T-helper 1 cell treated with Interleukin-12 subunit alpha and Interleukin-12 subunit beta and Interleukin-4 antibody, amounts not matched to agents 30 μg/mL and 1 μg/mL, for 36 hours (primary cell): ENCODE measurements at regions not wholly inside any gene's neighbourhood (a gene's known extent, or its start where the extent isn't known, plus 50 kb on each side); places are given as distances from the start of the nearest gene placed in this dataset.
"Not testable (repeated sequence)": the region's sequence is repeated elsewhere in the genome, so short reads cannot be mapped to it uniquely, and the experiment has no call there.

Experiments
- H3K27ac Mint-ChIP-seq: one replicate; pipeline ENCODE4 v1.8.0; 2021; ENCODE audit warnings: mild to moderate bottlenecking, mixed read lengths
- H3K27me3 Mint-ChIP-seq: one replicate; pipeline ENCODE4 v1.8.0; 2021; ENCODE audit warnings: low read depth, mixed read lengths
- H3K36me3 Mint-ChIP-seq: one replicate; pipeline ENCODE4 v1.8.0; 2021; ENCODE audit warnings: low read depth, mixed read lengths
- H3K4me1 Mint-ChIP-seq: one replicate; pipeline ENCODE4 v1.8.0; 2021; ENCODE audit warnings: low read depth, mixed read lengths
- H3K4me3 Mint-ChIP-seq: one replicate; pipeline ENCODE4 v1.8.0; 2021; ENCODE audit warnings: mild to moderate bottlenecking, moderate library complexity, mixed read lengths
- H3K9me3 Mint-ChIP-seq: one replicate; pipeline ENCODE4 v1.8.0; 2021; ENCODE audit warnings: mixed read lengths

DNA sequence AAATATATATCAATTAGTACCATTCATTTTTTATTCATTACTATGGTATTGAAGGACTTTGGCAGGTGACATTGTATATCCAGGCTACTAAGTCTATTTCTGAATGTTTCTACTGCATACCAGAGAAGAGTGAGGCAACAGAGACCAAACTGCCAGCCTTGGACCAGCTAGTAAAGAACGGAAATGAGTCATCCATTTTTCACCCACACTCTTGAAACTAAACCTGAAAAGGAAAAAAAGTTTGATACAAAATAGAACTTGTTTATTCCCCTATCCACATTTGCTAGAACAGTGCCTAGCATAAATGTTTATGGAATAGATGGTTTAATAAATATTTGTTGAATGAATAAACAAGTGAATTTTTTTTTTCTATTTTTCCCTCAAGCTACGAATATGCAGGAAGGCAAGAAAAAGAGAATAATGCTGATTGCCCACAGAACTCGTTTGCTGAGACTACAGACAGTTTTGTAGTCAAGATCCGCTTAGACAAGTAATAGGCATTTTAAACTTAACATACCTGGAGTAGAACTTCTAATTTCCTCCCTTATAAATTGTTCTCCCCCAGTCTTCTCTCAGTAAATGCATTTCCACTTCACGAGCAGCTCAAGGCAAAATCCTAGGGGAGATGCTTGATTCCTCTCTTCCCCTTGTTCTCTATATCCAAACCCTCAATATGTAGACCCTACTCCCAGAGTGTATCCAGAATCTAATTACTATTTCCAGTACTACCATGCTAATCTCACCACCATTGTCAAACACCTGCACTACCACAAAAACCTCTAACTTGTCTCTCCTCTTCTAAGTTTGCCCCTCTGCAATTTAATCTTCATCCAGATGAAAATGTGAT lies 146.2 kb upstream of the RASA1 start:
- Mint-ChIP-seq H3K9me3 (no peaks in the 10 kb centered on the region), H3K27me3 (no peaks in the 10 kb centered on the region), H3K36me3 (peaks cover 5% of the 10 kb centered on the region), H3K27ac (peak overlapping the region; percentile 64), H3K4me1 (peaks cover 51% of the 10 kb centered on the region), H3K4me3 (peak overlapping the region; percentile 57)

DNA sequence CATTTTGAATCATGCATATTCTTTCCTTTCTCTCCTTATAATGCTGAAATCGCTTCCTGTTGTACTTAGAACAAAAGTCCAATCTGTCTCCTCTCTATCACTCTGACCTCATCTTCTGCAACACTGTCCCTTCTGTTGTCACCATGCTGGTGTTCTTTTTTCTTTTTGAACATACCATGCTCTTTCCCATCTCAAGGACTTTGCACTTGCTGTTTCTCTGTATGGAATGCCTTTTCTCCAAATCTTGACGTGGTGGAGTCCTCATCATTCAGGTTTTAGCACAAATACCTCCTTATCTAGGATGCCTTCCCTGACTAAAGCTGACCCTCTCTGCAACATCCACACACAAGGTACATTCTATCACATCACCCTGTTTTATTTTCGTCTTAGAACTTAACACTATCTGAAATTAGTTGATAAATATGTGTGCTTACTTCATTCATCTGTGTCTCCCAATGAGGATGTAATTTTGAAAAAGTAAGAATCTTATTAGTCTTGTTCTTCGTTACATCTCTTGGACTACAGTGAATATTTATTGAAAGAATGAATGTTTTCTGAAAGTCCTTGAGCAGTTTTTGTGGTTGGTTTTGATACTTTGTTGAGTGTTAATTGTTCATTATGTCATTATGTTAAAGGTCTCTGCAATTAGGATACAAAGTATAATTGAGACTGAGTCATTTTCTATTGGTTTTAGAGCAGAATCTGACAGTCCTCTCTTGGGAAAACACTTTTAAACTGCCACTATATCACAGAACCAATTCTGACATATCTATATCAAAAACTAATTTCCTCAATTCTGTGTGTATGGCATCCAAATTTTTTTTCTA lies 145.3 kb upstream of the RASA1 start:
- Mint-ChIP-seq H3K36me3 (peaks cover 6% of the 10 kb centered on the region), H3K4me1 (peaks cover 48% of the 10 kb centered on the region), H3K27ac (peak overlapping the region; percentile 53), H3K9me3 (no peaks in the 10 kb centered on the region), H3K4me3 (peak overlapping the region; percentile 57), H3K27me3 (no peaks in the 10 kb centered on the region)

DNA sequence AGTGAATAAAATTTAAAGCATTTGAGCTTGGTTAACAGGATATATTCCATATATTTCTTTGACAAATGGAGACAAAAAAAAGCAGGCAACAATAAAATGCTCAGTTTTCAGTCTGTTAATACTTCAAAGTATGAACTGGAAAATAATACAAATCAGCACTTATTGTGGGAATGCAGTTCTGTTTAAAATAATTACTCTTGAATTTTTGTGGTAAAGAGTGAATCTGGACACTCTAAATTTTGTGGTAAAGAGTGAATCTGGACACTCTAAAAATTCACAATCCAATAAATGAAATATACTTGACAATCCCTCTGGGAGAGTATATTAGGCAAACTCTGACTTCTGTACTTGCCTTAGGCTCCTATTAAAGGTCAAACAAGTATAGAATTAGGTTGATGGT lies 141.9 kb upstream of the RASA1 start:
- Mint-ChIP-seq H3K4me1 (peaks cover 35% of the 10 kb centered on the region), H3K27me3 (no peaks in the 10 kb centered on the region), H3K27ac (no peak overlapping the region), H3K9me3 (peaks cover 6% of the 10 kb centered on the region), H3K4me3 (no peak overlapping the region), H3K36me3 (peaks cover 4% of the 10 kb centered on the region)

DNA sequence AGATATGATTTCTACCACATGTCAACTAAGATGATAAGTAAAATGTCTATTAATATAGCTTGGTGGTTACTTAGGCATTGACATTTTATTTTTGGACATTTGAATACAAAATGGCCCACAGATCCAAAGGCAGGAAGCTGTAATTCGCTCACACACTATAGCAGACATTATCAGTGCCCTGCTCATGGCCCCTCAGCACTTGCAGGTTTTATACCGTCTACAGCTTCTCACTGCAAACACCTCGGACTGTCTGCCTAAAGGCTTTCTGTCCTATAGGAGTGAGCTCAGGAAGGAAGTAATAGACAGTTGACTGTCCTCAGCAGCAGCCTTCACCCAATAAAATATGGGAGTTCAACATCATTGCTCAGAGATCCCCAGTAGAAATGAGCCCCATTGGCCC lies 140.8 kb upstream of the RASA1 start:
- H3K36me3 Mint-ChIP-seq, result peaks cover 4% of the 10 kb centered on the region
- H3K4me3 Mint-ChIP-seq, result no peak overlapping the region
- H3K4me1 Mint-ChIP-seq, result peaks cover 25% of the 10 kb centered on the region
- H3K27ac Mint-ChIP-seq, result no peak overlapping the region
- no peaks in the 10 kb centered on the region for H3K27me3 Mint-ChIP-seq
- peaks cover 6% of the 10 kb centered on the region for H3K9me3 Mint-ChIP-seq

- Mint-ChIP-seq H3K9me3 (peaks cover 6% of the 10 kb centered on the region), H3K36me3 (peaks cover 4% of the 10 kb centered on the region), H3K27ac (no peak overlapping the region), H3K4me1 (peaks cover 19% of the 10 kb centered on the region), H3K4me3 (no peak overlapping the region), H3K27me3 (no peaks in the 10 kb centered on the region)
These were observed 140.3 kb upstream of the RASA1 start for GRCh38 chr5:87127426-87127825.

DNA sequence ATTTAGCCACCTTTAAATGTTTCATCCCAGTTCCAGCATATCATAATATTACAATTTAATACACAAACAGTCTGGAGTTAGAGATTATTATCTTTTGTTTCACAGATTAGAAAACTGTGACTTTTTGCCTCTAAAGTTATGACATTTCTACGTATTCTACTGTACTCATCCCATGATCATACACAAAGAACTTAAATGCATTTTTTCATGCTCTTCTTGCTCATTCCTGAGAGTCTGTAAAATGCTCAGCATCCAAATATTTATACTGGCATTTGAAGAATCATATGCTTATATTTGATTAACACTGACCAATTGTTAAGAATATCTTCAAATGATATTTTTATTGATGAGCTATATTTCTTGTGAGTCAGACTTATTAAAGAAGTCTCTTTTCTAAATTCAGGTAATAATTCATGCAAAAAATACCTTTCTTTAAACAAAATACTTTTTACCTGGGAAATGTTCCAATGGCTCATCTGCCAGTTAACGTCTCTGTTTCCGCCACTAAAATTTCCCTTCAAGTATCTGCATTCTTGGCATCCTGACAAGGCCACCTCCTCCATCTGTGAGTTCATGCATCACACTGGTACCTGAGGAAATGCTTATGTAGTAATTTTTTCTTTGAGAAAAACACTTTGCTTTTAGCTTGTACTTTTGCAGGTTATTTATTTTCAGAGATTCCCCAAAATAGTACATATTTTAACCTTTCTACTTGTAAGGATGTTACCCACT lies 139.6 kb upstream of the RASA1 start:
- H3K36me3 Mint-ChIP-seq, result peaks cover 4% of the 10 kb centered on the region
- peaks cover 12% of the 10 kb centered on the region for H3K4me1 Mint-ChIP-seq
- H3K27ac Mint-ChIP-seq, result no peak overlapping the region
- peaks cover 6% of the 10 kb centered on the region for H3K9me3 Mint-ChIP-seq
- H3K4me3 Mint-ChIP-seq, result no peak overlapping the region
- H3K27me3 Mint-ChIP-seq, result no peaks in the 10 kb centered on the region

GRCh38 chr5:87129046-87129445 lies 138.6 kb upstream of the RASA1 start:
- H3K4me3 Mint-ChIP-seq, result no peak overlapping the region
- H3K27me3 Mint-ChIP-seq, result no peaks in the 10 kb centered on the region
- H3K9me3 Mint-ChIP-seq, result peaks cover 6% of the 10 kb centered on the region
- peaks cover 9% of the 10 kb centered on the region for H3K4me1 Mint-ChIP-seq
- no peak overlapping the region for H3K27ac Mint-ChIP-seq
- H3K36me3 Mint-ChIP-seq, result peaks cover 4% of the 10 kb centered on the region

DNA sequence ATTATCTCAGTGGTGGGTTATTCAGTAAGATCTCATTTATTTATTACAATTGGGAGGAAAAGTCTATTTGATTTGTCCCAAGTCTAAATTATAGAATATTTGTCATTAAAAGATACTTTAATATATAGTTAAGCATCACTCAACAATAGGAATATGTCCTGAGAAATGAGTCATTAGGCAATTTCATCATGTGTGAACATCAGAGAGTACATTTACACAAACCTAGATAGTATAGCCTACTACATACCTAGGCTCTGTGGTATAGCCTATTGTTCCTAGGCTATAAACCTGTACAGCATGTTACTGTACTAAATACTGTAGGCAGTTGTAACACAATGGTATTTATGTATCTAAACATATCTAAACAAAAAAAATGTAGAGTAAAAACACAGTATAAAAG lies 135.0 kb upstream of the RASA1 start:
- peaks cover 6% of the 10 kb centered on the region for H3K9me3 Mint-ChIP-seq
- H3K4me3 Mint-ChIP-seq, result no peak overlapping the region
- H3K4me1 Mint-ChIP-seq, result peaks cover 6% of the 10 kb centered on the region
- peaks cover 3% of the 10 kb centered on the region for H3K27me3 Mint-ChIP-seq
- peaks cover 7% of the 10 kb centered on the region for H3K36me3 Mint-ChIP-seq
- no peak overlapping the region for H3K27ac Mint-ChIP-seq

DNA sequence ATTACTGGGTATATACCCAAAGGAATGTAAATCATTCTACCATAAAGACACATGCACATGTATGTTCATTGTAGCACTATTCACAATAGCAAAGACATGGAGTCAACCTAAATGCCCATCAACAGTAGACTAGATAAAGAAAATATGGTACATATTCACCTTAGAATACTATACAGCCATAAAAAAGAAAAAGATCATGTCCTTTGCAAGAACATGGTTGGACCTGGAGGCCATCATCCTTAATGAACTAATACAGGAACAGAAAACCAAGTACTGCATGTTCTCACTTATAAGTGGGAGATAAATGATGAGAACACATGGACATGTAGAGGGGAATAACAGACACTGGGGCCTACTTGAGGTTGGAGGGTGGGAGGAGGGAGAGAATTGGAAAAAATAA lies 133.2 kb upstream of the RASA1 start:
- not testable (repeated sequence) for H3K27me3 Mint-ChIP-seq

DNA sequence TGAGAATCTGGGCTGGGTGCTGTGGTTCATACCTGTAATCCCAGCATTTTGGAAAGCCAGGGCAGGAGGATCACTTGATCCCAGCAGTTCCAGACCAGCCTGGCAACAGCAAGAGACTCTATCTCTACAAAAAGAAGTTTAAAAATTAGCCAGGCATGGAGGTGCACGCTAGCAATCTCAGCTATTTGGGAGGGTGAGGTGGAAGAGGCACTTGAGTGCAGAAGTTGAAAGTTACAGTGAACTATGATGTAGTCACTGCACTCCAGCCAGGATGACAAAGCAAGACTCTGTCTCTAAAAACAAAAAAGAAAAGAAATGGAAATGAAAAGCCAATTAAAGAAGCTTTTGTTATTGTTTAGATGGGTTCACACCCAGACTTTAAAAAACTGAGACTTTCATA lies 131.6 kb upstream of the RASA1 start:
- Mint-ChIP-seq H3K27me3 (peaks cover 10% of the 10 kb centered on the region), H3K4me3 (no peak overlapping the region), H3K9me3 (no peaks in the 10 kb centered on the region), H3K27ac (no peak overlapping the region), H3K4me1 (peaks cover 3% of the 10 kb centered on the region), H3K36me3 (peaks cover 7% of the 10 kb centered on the region)

More for the DNA sequence above, 133.2 kb upstream of the RASA1 start:
- not testable (repeated sequence) for H3K27ac Mint-ChIP-seq, H3K9me3 Mint-ChIP-seq, H3K4me1 Mint-ChIP-seq, H3K4me3 Mint-ChIP-seq, H3K36me3 Mint-ChIP-seq

DNA sequence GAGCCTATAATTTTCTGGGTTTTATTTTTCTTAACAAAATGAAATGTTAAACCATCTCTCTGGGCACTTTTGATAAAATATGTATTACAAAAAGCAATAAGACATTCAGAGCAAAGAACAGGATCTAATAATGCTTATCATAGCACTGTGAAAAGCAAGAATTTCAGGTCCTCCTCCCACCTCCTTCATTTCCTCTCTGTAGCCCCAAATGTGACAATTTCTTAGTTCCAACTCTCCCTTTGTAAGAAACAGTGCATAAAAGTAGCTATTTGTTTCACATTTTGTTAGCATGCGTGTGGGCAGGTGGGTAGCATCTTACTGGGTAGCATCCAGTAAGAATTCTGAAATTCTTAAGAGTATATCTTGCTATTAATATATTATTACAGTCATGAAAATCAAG lies 130.9 kb upstream of the RASA1 start:
- H3K27ac Mint-ChIP-seq, result no peak overlapping the region
- peaks cover 3% of the 10 kb centered on the region for H3K4me1 Mint-ChIP-seq
- peaks cover 10% of the 10 kb centered on the region for H3K27me3 Mint-ChIP-seq

DNA sequence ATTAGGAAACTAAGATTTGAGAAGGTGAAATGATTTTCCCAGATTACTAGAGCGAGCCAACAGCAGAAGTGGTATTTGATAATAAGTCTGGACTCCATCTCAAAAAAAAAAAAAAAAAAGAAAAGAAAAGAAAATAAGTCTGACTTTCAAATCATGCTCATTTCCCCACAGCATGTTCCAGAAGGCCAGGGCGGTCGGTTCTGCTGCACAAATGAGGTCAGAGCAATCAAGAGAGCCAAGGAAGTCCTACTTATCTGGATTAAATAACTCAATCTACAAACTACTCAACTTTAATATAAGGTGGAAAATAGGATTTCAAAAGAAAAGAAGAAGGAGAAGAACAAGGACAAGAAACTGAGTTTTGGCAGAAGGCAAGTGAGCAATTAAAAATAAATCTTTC lies 130.4 kb upstream of the RASA1 start:
- Mint-ChIP-seq H3K27ac (no peak overlapping the region), H3K27me3 (peaks cover 10% of the 10 kb centered on the region), H3K36me3 (peaks cover 7% of the 10 kb centered on the region), H3K4me3 (no peak overlapping the region), H3K4me1 (peaks cover 3% of the 10 kb centered on the region), H3K9me3 (no peaks in the 10 kb centered on the region)

More for the DNA sequence above, 130.9 kb upstream of the RASA1 start:
- Mint-ChIP-seq H3K9me3 (no peaks in the 10 kb centered on the region), H3K4me3 (no peak overlapping the region), H3K36me3 (peaks cover 7% of the 10 kb centered on the region)

DNA sequence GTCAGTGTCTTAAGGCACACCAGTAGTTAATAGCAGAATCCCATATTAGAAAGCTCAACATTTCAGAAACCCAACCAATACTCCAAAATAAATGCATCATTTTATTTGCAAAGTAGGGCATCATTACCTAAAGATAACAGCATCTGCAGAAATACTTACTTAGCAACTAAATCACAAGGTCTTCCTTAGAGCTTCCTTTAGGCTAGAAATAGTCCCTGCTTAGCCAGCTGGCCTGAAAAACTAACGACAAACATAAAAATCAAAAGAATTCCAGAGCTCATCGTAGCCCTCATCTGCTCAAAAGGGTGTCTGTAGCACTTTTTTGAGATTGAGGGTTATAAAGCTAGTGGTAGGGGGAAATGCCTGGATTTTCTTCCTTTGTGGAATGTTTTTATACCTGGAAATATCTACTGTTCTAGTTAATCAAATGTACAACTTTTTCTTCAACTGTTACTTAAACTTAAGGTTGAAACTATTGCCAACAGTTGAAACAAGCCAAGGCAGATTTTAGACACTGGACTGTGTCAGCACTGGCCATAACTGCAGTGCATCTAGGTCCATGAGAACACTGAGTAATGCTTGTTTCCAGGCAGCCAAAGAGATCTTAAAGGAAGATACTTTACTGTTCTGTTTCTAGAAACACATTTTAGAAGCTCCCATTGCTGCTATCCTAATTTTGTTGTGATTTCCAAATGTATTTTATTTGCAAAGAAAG lies 129.4 kb upstream of the RASA1 start:
- Mint-ChIP-seq H3K4me1 (peaks cover 3% of the 10 kb centered on the region), H3K9me3 (no peaks in the 10 kb centered on the region), H3K27me3 (peaks cover 10% of the 10 kb centered on the region), H3K36me3 (peaks cover 7% of the 10 kb centered on the region), H3K27ac (no peak overlapping the region), H3K4me3 (no peak overlapping the region)

- no peak overlapping the region for H3K4me3 Mint-ChIP-seq
- peaks cover 10% of the 10 kb centered on the region for H3K27me3 Mint-ChIP-seq
- H3K36me3 Mint-ChIP-seq, result peaks cover 2% of the 10 kb centered on the region
- peaks cover 3% of the 10 kb centered on the region for H3K9me3 Mint-ChIP-seq
- no peak overlapping the region for H3K27ac Mint-ChIP-seq
- peaks cover 3% of the 10 kb centered on the region for H3K4me1 Mint-ChIP-seq
These were observed 127.9 kb upstream of the RASA1 start for GRCh38 chr5:87139795-87140194.
